ENCODE measurements at regions not wholly inside any gene's neighbourhood (a gene's known extent, or its start where the extent isn't known, plus 50 kb on each side); places are given as distances from the start of the nearest gene placed in this dataset.

GRCh38 chr10:128813574-128813973 is 653.5 kb upstream of the MGMT start:
- TF ChIP-seq, protein P1, sequence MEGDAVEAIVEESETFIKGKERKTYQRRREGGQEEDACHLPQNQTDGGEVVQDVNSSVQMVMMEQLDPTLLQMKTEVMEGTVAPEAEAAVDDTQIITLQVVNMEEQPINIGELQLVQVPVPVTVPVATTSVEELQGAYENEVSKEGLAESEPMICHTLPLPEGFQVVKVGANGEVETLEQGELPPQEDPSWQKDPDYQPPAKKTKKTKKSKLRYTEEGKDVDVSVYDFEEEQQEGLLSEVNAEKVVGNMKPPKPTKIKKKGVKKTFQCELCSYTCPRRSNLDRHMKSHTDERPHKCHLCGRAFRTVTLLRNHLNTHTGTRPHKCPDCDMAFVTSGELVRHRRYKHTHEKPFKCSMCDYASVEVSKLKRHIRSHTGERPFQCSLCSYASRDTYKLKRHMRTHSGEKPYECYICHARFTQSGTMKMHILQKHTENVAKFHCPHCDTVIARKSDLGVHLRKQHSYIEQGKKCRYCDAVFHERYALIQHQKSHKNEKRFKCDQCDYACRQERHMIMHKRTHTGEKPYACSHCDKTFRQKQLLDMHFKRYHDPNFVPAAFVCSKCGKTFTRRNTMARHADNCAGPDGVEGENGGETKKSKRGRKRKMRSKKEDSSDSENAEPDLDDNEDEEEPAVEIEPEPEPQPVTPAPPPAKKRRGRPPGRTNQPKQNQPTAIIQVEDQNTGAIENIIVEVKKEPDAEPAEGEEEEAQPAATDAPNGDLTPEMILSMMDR (IDR thresholded peaks at IDR 0.05): no peak
- TF ChIP-seq EP300 (IDR thresholded peaks at IDR 0.05) (no peak), POLR2A (IDR thresholded peaks at IDR 0.05) (no peak), POLR2AphosphoS5 (IDR thresholded peaks at IDR 0.05) (no peak)

Measured in sigmoid colon (tissue), 4 donors.